Fibroblast of the aortic adventitia (primary cell): ENCODE measurements at regions not wholly inside any gene's neighbourhood (a gene's known extent, or its start where the extent isn't known, plus 50 kb on each side); places are given as distances from the start of the nearest gene placed in this dataset.
"Not testable (repeated sequence)": the region's sequence is repeated elsewhere in the genome, so short reads cannot be mapped to it uniquely, and the experiment has no call there.

Source experiments
- DNase-seq: peaks from one replicate; pipeline ENCODE4 v3.0.0-alpha.2; 2010; ENCODE audit warnings: low read depth
- H3K4me3 ChIP-seq: 2 replicates; pipeline ENCODE4 v1.5.1; 2011; ENCODE audit warnings: low read depth, mild to moderate bottlenecking, control low read depth, low read length, moderate library complexity
- CTCF ChIP-seq: IDR thresholded peaks from 2 replicates; pipeline ENCODE4 v1.5.1; 2011; ENCODE audit warnings: mild to moderate bottlenecking, low read length, control low read depth, inconsistent platforms; ENCODE audit not compliant: insufficient read depth

- H3K4me3 ChIP-seq, DNase-seq: not testable (repeated sequence)
Measured at GRCh38 chr9:78172610-78173009, 63.3 kb upstream of the CEP78 start.

DNA sequence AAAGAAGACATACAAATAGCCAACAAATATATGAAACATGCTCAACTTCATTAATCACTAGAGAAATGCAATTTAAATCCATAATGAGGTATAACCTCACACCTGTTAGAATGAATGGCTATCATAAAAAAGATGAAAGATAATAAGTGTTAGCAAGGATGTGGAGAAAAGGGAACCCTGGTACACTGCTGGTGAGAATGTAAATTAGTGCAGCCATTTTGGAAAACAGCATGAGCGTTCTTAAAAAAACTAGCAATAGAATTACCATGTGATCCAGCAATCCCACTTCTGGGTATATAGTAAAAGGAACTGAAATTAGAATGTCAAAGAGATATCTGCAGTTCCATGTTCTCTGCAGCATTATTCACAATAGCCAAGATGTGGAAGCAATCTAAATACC lies 64.2 kb upstream of the CEP78 start:
- no peak for DNase-seq
- no peak for TF ChIP-seq CTCF
- H3K4me3 ChIP-seq, result no peak overlapping the region

DNA sequence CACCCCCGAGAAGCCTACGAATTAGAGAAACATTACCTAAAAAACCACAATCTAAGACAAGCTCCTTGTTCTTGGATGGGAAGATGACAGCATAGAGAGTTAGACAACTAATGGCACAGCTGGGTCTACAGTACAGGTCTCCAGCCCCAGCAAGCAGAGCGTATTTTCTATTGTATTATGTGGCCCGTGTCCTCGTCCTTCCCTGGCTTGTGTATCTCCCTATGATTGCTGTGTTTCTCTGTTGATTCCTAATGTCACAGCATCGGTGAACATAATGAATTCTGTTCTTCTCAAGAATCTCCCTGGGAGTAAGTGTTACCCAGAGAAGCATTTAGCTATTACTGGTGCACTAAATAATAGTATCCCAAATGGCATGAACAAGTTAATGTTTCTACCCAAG lies 66.8 kb upstream of the CEP78 start:
- TF ChIP-seq CTCF, result no peak
- DNase-seq, result no peak
- no peak overlapping the region for H3K4me3 ChIP-seq

GRCh38 chr9:78167356-78167755 lies 68.5 kb upstream of the CEP78 start:
- H3K4me3 ChIP-seq, result no peak overlapping the region
- no peak for DNase-seq
- no peak for TF ChIP-seq CTCF

GRCh38 chr9:78163834-78164233 lies 72.0 kb upstream of the CEP78 start:
- no peak overlapping the region for H3K4me3 ChIP-seq
- no peak for TF ChIP-seq CTCF
- no peak for DNase-seq

GRCh38 chr9:78158286-78158685 lies 77.6 kb upstream of the CEP78 start:
- DNase-seq, result peak; percentile 3
- H3K4me3 ChIP-seq, result no peak overlapping the region
- TF ChIP-seq CTCF, result no peak

DNA sequence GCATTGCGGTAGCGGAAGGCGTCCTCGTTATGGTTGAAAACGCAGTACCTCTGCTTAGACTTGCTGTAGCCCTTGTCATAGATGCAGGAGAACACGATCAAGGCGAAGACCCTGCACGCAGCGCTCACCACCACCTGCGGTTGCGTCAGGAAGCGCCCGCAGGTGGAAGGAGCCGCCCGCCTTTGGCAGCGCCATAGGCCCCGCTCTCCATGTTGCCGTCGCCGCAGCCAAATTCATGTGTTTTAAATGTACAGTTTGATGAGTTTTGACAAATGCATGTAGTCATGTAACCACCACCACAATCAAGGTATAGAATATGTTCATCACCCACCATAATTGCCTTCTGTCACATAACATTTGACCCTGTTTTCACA lies 84.9 kb upstream of the CEP78 start:
- no peak overlapping the region for H3K4me3 ChIP-seq
- DNase-seq, result no peak
- TF ChIP-seq CTCF, result no peak
